ENCODE measurements at regions not wholly inside any gene's neighbourhood (a gene's known extent, or its start where the extent isn't known, plus 50 kb on each side); places are given as distances from the start of the nearest gene placed in this dataset.

GRCh38 chr1:229828461-229828860 is 202.4 kb downstream of the URB2 start:
- TF ChIP-seq CTCF (IDR thresholded peaks at IDR 0.05; ENCODE audit: low read depth, low read length) (no peak), POLR2A (IDR thresholded peaks at IDR 0.05; ENCODE audit: extremely low read depth, insufficient read length) (no peak)

Data from NB4 (cell line).